GM19025 (cell line): ENCODE measurements at regions not wholly inside any gene's neighbourhood (a gene's known extent, or its start where the extent isn't known, plus 50 kb on each side); places are given as distances from the start of the nearest gene placed in this dataset.

ENCODE experiments used
- ATAC-seq: cut with Tn5 transposase; IDR thresholded peaks from one replicate; pipeline ENCODE4 v1.9.1; 2021; ENCODE audit warnings: mild to moderate bottlenecking, low read depth, moderate library complexity; ENCODE audit not compliant: unreplicated experiment

DNA sequence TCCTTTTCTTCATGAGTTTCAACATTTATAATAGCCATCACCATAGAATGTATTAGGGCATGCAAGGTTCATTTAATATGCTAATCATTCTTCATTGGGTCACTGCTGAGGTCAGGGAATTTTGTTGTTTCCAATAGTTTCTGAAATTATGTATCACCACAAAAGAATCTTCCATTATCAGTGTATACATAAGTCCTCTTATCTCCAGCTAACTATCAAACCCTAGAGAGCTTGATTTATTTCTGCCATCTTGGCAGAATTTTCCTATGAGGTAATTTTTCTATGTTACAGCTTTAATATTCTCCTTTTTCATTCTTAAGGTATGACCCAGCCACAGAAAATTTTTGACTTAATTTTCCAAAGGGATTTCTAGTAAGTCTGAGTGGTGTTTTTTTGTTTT, 415.0 kb upstream of the SLITRK1 start:
- ATAC-seq: no peak

DNA sequence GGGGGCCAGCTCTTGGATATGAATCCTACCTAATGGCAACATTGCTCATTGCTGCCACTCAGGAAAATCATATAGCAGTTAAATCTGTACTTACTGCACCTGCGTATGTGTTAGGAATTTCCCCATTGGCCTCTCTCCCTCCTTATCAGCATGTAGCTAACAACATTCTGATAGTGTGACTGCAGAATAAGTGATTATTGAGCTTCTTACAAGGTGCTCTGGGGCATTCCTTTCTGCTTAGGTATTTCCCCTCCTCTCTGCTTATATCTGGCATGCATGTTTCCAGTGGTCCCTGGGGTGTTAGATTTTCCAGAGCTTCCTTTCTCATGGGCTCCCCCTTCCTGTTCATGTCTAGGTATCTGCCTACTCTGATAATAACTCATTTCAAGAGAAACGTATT, 414.1 kb upstream of the SLITRK1 start:
- no peak for ATAC-seq

DNA sequence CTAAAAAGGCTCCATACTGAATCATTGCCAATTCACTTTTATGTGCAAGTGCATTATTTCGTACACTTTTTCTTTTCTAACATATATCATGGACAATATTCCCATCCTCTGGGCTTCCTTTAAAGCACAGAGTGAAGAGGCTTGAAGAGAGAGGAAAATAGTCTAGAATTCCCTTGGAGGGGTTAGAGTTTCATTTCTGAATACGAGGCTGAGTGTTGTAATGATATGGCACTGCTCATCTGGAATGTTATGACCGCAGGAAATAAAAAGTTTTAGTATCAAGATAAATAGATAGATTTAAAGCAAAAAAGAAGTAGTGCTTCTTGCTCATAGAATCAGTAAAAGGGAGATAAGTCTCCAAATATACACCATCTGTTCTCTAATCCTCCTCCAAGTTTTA, 412.3 kb upstream of the SLITRK1 start:
- no peak for ATAC-seq

DNA sequence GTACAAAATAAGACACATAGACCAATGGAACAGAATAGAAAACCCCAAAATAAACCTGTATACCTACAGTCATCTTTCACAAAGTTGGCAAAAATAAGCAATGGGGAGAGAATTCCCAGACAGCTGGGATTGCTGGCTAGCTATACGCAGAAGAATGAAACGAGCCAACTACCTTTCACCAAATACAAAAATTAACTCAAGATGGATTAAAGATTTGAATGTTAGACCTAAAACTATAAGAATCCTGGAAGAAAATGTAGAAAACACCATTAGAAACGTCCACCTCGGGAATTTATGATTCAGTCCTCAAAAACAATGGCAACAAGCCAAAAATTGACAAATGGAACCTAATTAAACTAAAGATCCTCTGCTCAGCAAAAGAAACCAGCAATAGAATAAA, 408.1 kb upstream of the SLITRK1 start:
- ATAC-seq: no peak

DNA sequence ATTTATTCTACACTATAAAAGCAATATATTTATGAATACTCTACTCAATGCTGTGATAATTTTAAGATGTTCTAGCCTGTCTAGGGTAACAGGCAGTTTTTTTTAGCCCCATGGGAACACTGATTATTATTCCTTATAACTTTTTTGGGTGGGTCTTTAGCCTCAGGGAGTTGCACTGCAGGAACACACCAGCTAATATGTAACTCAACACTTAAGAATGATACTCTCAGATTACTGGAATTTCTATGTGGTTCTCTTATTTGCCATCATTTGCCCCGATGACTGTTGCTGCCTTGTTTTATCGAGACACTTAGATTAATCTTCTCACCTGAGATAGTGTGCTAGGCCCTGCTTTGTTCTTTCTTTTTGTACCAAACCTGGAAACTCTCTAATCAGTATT, 396.9 kb upstream of the SLITRK1 start:
- no peak for ATAC-seq

DNA sequence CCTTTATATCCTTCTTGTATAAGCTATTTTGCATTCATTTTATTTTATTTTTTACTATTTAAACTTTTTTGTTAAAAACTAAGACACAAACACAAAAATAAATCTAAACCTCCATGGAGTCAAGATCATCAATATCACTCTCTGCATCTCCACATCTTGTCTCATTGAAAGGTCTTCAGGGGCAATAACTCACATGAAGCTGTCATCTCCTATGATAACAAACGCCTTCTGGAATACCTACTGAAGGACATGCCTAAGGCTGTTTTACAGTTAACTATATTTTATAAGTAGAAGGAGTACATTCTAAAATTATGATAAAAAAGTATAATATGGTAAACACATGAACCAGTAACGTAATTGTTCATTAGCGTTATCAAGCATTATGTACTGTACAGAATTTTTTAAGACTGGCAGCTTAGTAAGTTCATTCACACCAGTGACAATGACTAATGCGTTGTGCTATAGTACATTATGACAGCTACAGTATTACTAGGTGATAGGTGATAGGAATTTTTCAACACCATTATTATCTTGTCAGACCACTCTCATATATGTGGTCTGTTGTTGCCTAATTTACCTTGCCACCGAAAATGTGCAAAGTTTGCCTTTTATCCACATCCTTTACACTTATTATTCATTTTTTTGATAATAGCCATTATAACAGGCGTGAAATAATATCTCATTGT, 390.7 kb upstream of the SLITRK1 start:
- ATAC-seq: no peak

DNA sequence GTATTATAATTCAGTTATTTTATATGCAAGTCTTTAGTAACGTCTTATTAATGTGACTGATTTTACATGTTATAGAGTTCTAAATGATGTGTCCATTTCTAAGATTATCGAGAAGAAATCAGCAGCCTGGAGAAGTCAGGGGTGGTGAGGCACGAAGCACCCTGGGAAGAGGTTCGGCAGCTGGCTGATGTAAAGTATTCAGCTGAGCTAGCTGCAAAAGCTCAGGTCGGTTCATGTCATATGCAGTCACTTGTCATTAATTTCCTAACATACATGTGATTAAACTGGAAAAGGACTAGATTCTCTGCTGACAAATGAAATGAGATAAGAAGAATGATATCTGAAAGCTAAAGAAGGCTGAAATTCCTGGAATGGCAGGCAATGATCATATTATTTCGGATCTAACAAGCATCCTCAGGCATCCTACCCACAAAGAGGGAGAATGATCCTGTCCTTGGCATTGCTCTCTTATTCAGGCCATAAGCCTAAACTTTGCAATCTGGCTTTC, 383.0 kb upstream of the SLITRK1 start:
- ATAC-seq: no peak

DNA sequence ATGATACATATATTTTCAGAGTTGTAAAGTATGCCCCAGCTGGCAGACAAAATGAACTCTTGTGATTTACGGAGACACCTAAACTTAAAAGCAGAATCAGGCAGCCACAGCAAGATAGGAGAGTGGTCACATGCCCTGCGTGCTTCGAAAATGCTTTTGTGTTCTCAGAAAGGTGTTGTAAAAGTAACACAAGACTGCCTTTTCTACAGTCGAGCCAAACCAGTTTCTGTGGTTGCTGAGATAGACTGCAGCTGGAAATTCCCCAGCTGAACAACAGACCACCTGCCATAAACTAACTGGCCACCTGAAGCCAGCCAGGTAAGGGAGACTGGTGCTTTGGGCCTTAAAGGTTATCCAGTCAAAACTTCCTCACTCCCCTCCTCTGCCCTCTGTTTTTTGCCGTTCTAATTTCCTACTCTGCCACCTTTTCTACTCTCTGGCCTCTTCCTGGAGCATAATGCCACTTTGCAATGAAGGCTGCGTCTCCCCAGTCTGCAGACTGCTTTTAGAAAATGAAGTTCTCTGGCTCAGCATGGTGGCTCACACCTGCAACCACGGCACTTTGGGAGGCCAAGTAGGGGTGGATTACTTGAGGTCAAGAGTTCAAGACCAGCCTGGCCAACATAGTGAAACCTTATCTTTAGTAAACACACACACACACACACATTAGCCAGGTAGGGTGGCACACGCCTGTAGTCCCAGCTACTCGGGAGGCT, 381.2 kb upstream of the SLITRK1 start:
- no peak for ATAC-seq

DNA sequence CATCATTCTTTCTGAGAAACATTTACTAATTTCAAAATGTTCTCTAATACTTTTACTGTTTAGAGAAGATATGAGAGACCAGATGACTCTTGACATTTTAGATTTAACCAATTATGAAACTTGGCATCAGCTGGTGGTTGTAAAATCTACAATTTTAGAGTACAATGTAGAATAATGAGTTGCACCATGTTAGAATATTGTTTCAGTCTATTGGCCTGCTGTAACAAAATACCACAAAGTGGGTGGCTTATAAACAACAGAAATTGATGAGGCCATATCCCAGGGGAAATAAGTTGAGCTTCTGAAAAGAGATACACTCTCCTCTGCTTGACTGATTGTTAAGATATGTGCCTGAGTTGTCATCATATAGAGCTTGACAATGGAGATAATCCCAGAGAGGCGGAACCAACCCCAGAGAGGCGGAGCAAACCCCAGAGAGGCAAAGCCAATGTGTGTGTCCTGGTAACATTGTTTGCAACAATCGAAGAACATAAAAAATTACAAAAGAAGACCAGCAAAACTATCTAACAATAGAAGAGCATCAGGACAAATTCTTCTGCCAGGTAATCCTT, 373.0 kb upstream of the SLITRK1 start:
- ATAC-seq: no peak

DNA sequence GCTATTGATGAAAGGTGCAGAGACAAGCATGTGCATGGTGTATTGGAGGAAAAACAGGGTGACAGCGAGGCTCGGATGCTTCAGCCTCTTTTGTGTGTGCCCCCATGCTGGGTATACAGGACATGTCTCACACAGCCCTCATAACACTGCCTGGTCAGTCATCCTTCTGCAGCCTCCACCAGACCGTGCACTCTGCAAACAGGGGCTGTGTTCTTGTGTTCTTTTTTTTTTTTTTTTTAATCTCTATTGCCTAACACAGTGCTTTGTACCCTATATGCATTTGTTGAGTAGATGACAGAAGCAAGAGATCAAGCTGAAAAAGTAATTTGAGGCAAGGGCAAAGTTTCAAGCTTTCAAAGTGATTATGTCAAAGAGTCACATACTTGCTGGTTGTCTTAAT, 367.2 kb upstream of the SLITRK1 start:
- ATAC-seq: no peak

DNA sequence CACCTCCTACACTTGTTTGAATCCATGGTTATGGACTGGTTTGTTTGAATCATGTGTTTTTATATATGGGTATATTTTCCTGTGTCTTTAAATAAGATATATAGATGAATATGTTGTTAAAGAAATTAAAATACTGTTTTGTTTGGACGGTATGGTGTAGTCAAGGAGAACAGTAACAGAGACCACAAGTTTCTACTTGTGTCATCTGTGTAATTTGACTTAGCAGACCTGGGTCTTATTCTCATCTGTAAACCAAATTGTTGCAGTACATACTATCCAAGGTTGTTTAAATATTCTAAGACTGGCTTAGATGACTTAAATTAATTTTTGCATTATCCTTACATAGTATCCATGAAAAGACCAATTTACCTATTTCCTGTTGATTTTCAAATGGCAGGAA, 361.1 kb upstream of the SLITRK1 start:
- ATAC-seq: no peak

DNA sequence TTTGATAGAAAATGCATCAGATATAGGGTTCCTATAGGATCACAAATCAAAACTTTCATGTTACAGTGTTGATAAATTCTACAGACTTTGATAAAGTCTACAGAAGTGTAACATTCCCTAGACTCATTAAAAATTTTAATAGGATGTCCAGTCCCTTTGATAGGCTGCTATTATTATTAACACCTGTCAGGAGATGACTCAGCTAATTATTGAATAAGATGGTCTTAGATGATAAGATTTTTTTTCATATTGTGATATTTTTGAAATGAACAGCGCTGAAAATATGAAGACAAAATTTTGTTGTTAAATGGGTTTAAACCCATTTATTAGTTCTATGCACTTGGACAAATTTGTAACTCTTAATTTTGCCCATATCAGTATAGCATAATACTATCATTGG, 356.8 kb upstream of the SLITRK1 start:
- no peak for ATAC-seq

DNA sequence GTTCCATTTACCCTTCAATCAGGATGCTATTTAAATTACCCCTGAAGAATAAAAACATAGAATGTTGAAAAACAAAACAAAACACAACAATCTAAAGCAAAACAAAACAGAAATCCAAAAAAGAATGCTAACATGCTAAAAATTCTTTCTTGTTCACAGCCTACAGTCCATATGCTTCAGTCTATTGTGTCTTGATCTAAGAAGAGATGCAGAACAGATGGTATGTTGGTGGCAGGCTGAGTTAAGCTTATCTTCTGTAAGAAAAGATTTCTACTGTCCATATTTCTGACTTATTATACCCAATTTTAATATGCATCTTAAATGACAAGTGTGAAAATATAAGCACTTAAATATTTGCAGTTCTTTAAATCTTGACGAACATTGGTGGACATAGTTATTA, 356.1 kb upstream of the SLITRK1 start:
- ATAC-seq: no peak

DNA sequence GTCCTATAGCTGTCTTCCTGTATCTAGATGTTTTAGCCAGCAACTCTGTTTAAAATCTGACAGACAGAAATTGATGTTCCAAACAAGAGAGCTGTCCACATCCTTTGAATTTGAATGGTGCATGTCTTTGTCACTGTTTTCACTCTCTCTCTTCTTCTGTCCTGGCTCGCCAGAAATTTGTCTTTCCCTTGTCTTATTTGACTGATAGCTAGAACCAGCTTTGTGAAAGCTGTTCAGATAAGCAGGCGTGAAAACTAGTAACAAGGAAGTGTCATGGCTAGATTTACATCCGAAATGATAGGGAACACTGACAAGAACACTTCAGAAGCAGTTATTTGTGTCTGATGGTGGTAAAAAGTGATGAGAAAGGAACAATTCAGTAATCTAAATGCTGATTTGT, 354.9 kb upstream of the SLITRK1 start:
- ATAC-seq: no peak

DNA sequence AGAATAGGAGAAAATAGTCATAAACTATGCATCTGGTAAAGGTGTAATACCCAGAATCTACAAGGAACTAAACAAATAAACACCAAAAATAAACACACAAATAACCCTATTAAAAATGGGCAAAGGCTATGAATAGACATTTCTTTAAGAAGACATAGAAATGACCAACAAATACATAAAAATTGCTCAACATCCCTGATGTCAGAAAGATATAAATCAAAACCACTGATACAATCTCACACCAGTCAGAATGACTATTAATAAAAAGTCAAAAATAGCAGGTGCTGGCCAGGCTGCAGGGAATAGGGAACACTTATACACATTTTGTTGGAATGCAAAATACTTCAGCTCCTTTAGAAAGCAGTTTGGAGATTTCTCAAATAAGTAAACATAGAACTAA, 352.1 kb upstream of the SLITRK1 start:
- no peak for ATAC-seq

DNA sequence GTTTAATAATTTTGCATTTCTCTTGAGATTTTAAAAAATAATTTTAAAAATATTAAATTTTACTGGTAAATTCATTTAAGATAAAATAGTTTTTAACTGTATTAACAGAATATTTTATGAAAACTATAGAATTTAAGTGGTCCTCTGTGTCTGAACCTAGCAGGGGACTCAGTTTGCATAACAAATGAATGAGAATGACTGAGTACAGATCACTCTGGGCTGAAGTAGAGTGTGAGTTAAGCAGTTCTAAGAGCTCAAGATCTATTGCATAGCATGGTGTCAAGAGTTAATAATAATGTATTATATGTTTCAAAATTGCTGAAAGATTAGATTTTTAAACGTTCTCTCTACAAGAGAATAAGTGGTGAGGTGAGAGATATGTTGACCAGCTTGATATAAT, 348.3 kb upstream of the SLITRK1 start:
- ATAC-seq: no peak

DNA sequence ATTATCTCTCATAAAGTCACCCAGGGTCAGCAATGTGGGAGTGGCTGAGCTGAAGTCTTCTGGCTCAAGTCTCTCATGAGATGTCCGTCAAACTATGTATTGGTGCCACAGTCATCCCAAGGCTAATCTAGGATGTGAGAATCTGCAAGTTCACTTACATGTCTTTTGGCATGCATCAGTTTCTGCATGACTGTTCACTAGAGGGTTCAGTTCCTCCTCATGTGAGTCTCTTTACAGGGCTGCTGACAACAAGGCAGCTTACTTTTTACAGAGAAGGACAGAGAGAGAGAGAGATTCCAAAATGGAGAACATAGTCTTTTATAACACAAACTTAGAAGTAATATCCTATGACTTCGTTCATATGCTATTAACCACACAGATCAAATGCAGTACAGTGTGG, 328.8 kb upstream of the SLITRK1 start:
- ATAC-seq: no peak

DNA sequence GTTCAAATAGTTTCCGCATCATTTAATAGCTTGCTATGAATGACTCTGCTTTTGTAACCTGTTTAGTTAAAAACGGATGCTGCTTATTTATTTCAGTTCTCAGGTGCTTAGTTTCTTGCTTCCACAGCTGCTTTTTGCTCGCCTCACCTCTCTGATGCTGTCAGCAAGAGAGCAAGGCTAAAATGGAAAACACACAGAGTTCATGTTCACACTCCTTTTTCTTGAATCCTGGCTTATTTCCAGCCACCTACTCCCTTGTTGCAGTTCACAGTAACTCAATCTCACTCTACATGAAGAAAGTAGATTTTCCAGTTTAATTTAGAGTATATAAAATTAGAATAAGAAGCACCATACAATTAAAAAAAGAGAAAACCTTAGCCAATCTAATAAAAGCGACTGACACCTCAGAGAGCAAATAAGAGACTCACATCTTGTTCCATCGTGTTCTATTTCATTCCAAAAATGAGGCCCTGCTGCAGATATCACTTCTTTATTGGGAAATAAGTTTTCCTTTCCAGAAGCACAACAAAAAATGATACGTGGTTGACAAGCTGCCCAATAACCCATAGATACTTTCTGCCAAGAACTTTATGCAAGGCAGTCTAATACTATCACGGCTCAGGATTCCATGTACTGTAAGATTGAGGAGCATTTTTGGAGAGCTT, 326.1 kb upstream of the SLITRK1 start:
- ATAC-seq: no peak

DNA sequence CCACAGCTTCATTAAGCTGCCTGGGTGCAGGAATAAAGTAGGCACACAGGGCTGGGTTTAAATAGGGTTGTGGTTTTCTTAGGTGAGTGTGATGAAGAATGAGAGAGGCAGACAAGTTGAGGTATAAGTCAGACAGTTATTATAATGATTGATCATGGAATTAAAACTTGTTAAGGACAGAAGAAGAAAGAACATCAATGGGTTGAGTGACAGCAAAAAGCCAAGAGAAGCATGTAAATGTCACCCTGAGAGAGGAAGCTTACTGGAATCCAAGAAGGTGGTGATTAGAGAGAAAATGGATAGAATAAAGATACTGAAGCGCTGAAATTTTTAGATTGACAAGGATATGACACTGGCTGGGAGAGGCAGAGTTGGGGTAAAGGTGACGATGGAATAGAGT, 325.2 kb upstream of the SLITRK1 start:
- ATAC-seq: no peak

DNA sequence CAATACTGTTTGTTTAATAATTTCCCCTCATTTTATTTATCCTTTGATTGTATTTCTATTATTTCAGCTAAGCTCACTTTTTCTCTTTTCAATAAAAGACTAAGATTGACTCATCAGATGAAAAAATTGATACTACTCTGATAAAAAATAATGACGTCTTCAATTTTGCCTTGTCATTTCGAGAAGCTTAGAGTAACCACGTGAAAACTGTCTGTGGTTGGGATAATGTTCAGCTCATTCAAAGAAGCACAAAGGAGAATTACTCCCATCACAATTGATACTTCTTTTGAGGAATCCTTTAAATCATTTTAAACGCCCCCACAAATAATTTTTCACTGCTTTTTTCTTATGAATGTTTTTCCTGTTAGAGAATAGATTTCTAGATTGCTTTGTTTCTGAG, 318.7 kb upstream of the SLITRK1 start:
- no peak for ATAC-seq

DNA sequence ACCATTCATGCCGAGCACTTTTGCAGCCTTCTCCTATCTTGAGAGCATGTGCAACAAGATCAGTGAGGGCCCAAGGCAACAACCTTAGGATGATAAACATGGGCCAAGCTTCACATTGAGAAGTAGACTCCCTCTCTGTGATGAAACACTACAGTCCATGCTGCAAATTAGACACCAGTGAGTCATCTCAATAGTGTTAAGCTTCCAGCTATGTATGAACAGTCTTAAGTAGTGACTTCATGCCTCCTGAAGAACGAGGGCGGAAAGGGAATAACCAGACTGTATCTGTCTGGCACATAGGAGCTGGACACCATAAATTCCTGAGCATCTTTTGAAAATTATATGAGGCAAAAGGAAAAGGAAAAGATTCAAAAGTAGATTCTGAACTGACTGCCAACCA, 309.9 kb upstream of the SLITRK1 start:
- no peak for ATAC-seq
